ENCODE measurements at regions not wholly inside any gene's neighbourhood (a gene's known extent, or its start where the extent isn't known, plus 50 kb on each side); places are given as distances from the start of the nearest gene placed in this dataset.
A peak's percentile ranks its signal among the peaks of the same experiment; 100 is the strongest.
"Not testable (repeated sequence)": the region's sequence is repeated elsewhere in the genome, so short reads cannot be mapped to it uniquely, and the experiment has no call there.

DNA sequence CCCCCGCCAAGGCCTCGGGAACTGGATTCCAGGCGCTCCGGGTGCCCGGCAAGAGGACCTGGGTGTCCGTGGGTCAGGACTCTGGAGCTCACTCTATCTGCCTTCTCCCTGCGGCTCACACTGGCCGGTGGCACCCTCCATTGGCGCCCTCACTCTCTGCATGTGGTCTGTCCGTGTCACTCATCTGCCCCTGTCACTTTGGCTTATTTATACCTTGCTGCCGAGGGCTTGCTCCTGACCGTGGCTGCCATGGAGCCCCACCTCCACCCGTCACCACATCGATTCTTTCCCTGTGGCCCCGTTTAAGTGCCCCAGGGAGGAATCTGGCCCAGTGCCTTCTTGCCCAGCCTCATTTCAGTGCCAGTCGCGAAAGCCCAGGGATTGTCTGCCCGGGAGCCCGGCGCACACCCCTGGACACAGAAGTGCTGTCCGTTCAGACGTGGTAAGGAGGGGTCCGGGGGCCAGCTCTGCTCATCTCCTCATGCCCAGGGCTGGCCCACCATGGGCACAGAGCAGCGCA, 113.5 kb downstream of the NPIPB11 start:
- intact Hi-C loops (cut with micrococcal nuclease); H3K27me3 Mint-ChIP-seq (ENCODE audit: insufficient read depth); H3K4me1 Mint-ChIP-seq (ENCODE audit: low read depth); H3K27ac Mint-ChIP-seq; DNase-seq (ENCODE audit: low spot score); H3K4me3 Mint-ChIP-seq; H3K36me3 Mint-ChIP-seq (ENCODE audit: low read depth); H3K9me3 Mint-ChIP-seq: not testable (repeated sequence)

DNA sequence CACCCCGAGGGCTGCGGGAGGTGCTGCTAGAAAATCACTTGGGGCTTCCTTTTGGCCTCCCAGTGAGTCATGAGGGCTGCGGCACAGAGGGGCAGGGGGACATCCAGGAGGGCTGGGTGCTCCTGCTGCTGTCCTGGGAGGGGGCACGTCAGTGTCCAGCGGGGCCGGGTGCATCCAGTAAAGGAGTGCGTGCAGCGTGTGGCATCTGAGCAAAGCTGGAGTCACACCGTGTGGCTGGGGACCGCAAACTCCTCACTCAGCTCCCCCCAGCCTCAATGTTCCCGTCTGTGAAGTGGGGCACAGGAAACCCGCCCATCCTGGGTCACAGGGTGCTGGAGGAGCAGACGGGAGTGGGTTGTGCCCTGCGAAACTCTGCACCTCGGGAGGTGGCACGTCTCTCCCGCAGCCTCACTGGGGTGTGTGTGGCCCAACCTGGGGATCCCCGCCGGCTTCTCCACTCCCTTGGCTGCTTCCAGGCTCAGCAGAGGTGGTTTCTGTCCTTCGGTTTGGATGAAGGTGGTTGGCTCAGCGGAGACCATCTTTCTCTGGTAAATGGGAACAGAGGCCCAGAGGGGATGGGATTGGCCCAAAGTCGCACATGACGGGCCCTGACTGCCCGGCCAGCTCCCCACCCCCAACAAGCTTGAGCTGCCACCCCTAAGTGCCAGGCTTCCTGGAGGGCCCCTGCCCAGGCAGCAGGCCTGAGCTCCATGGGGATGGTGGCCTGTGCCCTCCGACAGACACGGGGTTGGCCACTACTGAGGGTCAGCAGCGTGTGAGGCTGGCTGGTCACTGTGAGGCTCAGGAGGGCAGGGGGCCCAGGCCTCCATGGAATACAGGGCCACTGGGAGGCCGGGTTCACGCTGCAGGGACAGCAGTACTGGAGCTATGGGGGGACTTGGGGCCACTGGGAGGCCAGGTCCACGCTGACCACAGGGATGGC, 114.9 kb downstream of the NPIPB11 start:
- H3K9me3 Mint-ChIP-seq; H3K27me3 Mint-ChIP-seq (ENCODE audit: insufficient read depth); H3K36me3 Mint-ChIP-seq (ENCODE audit: low read depth); H3K4me1 Mint-ChIP-seq (ENCODE audit: low read depth); H3K27ac Mint-ChIP-seq; DNase-seq (ENCODE audit: low spot score); H3K4me3 Mint-ChIP-seq; intact Hi-C loops (cut with micrococcal nuclease): not testable (repeated sequence)

DNA sequence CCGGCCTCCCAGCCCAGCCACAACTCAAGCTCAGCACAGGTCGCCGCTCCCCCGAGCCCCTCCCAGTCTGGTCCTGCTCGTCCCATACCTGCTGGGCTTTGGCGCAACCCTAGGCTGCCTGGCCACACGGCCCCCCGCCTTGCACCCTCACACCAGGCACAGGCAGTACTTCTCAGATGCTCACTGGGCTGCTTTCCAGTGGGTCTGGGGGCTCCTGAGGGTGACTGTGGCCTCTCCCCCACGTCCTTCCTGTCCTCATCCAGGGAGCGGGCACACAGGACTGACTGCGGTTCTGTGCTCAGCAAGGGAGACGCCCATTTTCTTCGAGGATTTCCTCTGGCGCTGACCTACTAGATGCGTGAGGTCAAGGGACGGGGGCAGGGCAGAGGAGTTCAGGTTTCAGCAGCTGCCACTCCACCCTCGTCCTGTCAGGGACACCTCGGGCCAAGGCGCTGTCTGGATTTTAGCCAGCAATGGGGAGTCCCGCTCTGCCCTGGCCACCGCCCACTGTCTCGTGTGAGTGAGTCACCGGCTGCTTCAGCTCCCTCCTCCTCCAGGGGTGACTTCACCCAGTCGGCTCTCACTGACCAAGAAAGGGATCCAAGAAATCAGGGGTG, 115.8 kb downstream of the NPIPB11 start:
- intact Hi-C loops (cut with micrococcal nuclease) = no loop called here
- no peaks in the 10 kb centered on the region for H3K9me3 Mint-ChIP-seq
- no peaks in the 10 kb centered on the region for H3K27me3 Mint-ChIP-seq (ENCODE audit: insufficient read depth)
- no peak overlapping the region for H3K4me3 Mint-ChIP-seq
- no peaks in the 10 kb centered on the region for H3K4me1 Mint-ChIP-seq (ENCODE audit: low read depth)
- DNase-seq (ENCODE audit: low spot score) = peak; percentile 44
- H3K36me3 Mint-ChIP-seq (ENCODE audit: low read depth) = no peaks in the 10 kb centered on the region
- peak overlapping the region; percentile 55 for H3K27ac Mint-ChIP-seq

- H3K4me3 Mint-ChIP-seq; H3K27ac Mint-ChIP-seq; H3K27me3 Mint-ChIP-seq (ENCODE audit: insufficient read depth); H3K9me3 Mint-ChIP-seq; intact Hi-C loops (cut with micrococcal nuclease); H3K4me1 Mint-ChIP-seq (ENCODE audit: low read depth); DNase-seq (ENCODE audit: low spot score); H3K36me3 Mint-ChIP-seq (ENCODE audit: low read depth): not testable (repeated sequence)
These were observed 116.8 kb downstream of the NPIPB11 start for GRCh38 chr16:29289516-29290239.

DNA sequence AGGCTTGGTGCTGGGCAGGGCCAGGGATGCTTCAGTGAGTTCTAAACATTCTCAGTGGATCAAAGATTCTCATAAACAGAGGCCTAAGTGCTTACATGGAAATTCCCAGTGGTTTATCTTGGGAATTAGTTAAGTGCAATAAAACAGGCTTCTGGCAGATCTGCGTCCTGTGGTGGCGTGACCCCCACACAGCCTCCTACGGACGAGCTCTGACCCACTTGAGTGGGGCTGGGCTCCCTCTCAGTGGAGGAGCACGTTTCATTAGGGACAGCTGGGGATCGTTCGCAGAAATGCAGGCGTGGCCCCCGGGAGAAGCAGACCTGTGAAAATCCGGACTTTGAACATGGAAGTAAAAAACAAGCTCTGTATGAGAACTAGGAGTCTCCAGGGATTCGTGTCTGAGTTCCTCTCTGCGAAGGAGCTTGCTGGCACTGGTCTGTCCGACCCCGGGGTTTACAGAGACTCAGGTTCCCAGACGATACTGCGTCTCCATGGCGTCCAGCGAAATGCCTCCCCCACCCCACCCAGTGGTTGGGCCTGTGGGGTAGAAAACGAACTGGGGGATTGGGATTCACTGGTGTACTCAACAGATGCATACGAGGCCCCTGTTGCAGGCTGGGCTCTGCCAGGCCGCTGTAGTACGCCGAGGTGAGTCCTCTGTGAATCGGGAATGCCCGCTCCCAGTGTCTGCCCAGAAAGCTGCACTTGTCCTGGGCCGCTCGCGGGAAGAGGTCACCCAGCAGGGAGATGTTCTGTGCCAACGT, 117.6 kb downstream of the NPIPB11 start:
- H3K27me3 Mint-ChIP-seq (ENCODE audit: insufficient read depth); H3K27ac Mint-ChIP-seq; H3K4me3 Mint-ChIP-seq; intact Hi-C loops (cut with micrococcal nuclease); H3K9me3 Mint-ChIP-seq; DNase-seq (ENCODE audit: low spot score); H3K4me1 Mint-ChIP-seq (ENCODE audit: low read depth); H3K36me3 Mint-ChIP-seq (ENCODE audit: low read depth): not testable (repeated sequence)

GRCh38 chr16:29287871-29288535, 118.5 kb downstream of the NPIPB11 start:
- H3K4me3 Mint-ChIP-seq; H3K4me1 Mint-ChIP-seq (ENCODE audit: low read depth); H3K36me3 Mint-ChIP-seq (ENCODE audit: low read depth); intact Hi-C loops (cut with micrococcal nuclease); DNase-seq (ENCODE audit: low spot score); H3K27me3 Mint-ChIP-seq (ENCODE audit: insufficient read depth); H3K27ac Mint-ChIP-seq; H3K9me3 Mint-ChIP-seq: not testable (repeated sequence)

- H3K4me1 Mint-ChIP-seq (ENCODE audit: low read depth); H3K9me3 Mint-ChIP-seq; H3K27ac Mint-ChIP-seq; H3K27me3 Mint-ChIP-seq (ENCODE audit: insufficient read depth); H3K4me3 Mint-ChIP-seq; DNase-seq (ENCODE audit: low spot score); H3K36me3 Mint-ChIP-seq (ENCODE audit: low read depth); intact Hi-C loops (cut with micrococcal nuclease): not testable (repeated sequence)
These were observed 119.3 kb downstream of the NPIPB11 start for GRCh38 chr16:29287246-29287645.

DNA sequence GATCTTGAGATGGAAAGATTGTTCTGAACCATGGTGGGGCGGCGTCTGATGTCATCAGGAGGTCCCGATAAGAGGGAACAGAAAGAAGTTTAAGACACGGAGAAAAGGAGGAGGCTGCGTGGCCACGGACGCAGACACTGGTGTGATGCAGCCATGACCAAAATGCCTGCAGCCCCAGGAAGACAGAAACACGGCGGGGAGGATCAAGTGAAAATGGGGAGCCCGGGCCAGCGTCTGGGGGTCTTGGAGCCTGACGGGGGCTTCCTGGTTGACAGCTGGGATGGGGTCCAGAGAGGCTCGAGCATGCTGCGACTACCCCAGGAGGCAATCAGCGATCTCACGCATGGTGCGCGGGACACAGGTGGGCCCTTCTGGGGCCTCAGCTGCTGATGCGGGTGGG, 119.7 kb downstream of the NPIPB11 start:
- H3K9me3 Mint-ChIP-seq; H3K36me3 Mint-ChIP-seq (ENCODE audit: low read depth); H3K27me3 Mint-ChIP-seq (ENCODE audit: insufficient read depth); H3K27ac Mint-ChIP-seq; H3K4me3 Mint-ChIP-seq; intact Hi-C loops (cut with micrococcal nuclease); H3K4me1 Mint-ChIP-seq (ENCODE audit: low read depth); DNase-seq (ENCODE audit: low spot score): not testable (repeated sequence)

DNA sequence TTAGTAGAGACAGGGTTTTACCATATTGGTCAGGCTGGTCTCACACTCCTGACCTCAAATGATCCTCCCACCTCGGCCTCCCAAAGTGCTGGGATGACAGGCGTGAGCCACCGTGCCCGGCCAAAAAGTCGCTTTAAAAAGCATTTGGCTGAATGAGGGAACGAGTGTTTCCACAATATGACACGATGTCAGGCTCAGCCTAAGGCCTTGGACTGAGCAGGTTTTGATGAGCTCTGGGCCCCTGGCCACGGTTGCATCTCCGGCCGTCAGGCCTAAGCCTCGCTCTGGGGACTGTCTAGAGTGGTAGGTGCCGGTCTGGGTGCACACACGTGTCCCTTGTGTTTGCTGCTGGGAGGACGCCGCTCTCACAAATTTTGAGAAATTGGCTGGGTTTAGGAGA, 120.3 kb downstream of the NPIPB11 start:
- H3K36me3 Mint-ChIP-seq (ENCODE audit: low read depth); DNase-seq (ENCODE audit: low spot score); H3K4me3 Mint-ChIP-seq; intact Hi-C loops (cut with micrococcal nuclease); H3K9me3 Mint-ChIP-seq; H3K27ac Mint-ChIP-seq; H3K4me1 Mint-ChIP-seq (ENCODE audit: low read depth); H3K27me3 Mint-ChIP-seq (ENCODE audit: insufficient read depth): not testable (repeated sequence)

- DNase-seq (ENCODE audit: low spot score); H3K9me3 Mint-ChIP-seq; intact Hi-C loops (cut with micrococcal nuclease); H3K27me3 Mint-ChIP-seq (ENCODE audit: insufficient read depth); H3K36me3 Mint-ChIP-seq (ENCODE audit: low read depth); H3K4me3 Mint-ChIP-seq; H3K4me1 Mint-ChIP-seq (ENCODE audit: low read depth); H3K27ac Mint-ChIP-seq: not testable (repeated sequence)
These were observed 121.2 kb downstream of the NPIPB11 start for GRCh38 chr16:29285151-29285885.

GRCh38 chr16:29284723-29285122, 121.8 kb downstream of the NPIPB11 start:
- H3K4me1 Mint-ChIP-seq (ENCODE audit: low read depth); H3K27ac Mint-ChIP-seq; H3K36me3 Mint-ChIP-seq (ENCODE audit: low read depth); H3K27me3 Mint-ChIP-seq (ENCODE audit: insufficient read depth); H3K4me3 Mint-ChIP-seq; DNase-seq (ENCODE audit: low spot score); H3K9me3 Mint-ChIP-seq; intact Hi-C loops (cut with micrococcal nuclease): not testable (repeated sequence)

DNA sequence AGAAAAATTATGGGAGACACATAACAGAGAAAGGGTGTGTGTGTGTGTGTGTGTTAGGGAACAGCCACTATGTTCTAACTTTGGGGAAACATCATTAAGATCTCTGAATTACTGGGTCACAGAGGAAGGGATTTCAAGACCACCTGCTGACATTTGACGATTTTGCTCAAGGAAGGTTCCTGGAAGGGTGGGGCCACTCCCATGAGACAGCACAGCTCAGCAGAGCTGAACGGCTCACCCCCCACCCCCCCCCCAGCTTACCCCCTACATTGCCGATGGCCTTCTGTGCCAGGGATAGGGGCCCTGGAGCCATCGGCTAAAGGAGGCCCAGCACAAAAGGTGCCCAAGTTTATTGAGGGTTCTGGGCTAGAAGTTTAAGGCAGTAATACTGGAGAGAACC, 122.4 kb downstream of the NPIPB11 start:
- H3K36me3 Mint-ChIP-seq (ENCODE audit: low read depth) = not testable (repeated sequence)

More for the DNA sequence above, 122.4 kb downstream of the NPIPB11 start:
- DNase-seq (ENCODE audit: low spot score); H3K27ac Mint-ChIP-seq; H3K4me3 Mint-ChIP-seq; H3K4me1 Mint-ChIP-seq (ENCODE audit: low read depth); H3K9me3 Mint-ChIP-seq; intact Hi-C loops (cut with micrococcal nuclease); H3K27me3 Mint-ChIP-seq (ENCODE audit: insufficient read depth): not testable (repeated sequence)
